OCI-LY7 (cell line): ENCODE measurements at regions not wholly inside any gene's neighbourhood (a gene's known extent, or its start where the extent isn't known, plus 50 kb on each side); places are given as distances from the start of the nearest gene placed in this dataset.
"Not testable (repeated sequence)": the region's sequence is repeated elsewhere in the genome, so short reads cannot be mapped to it uniquely, and the experiment has no call there.

ENCODE experiments used
- BruUV-seq: library from RNA; stranded (reverse); fragments of 400-500 nt; replicated peaks from 2 replicates; lab custom pipeline; 2021; lab: Mats Ljungman, UMichigan
- CTCF ChIA-PET: fragments of 300-600 bp; sonication (Branson Sonifier 250); formaldehyde crosslinking; loops from one replicate; lab custom pipeline; 2022; ENCODE audit warnings: antibody characterized with exemption; ENCODE audit not compliant: unreplicated experiment; lab: Charles Lee
- POLR2A ChIA-PET: fragments of 300-600 bp; sonication (Branson Sonifier 250); formaldehyde crosslinking; loops from one replicate; lab custom pipeline; 2022; ENCODE audit warnings: antibody characterized with exemption; lab: Charles Lee
- DNase-seq: peaks from one replicate; pipeline ENCODE4 v3.0.0-alpha.2; 2015; ENCODE audit warnings: low spot score
- H2AFZ ChIP-seq: fragments of 200-600 bp; sonication (generic), shearing (Covaris generic); 2 replicates; pipeline ENCODE4 v1.6.1; 2014; ENCODE audit warnings: mild to moderate bottlenecking, antibody characterized with exemption, low read length, moderate library complexity
- H3K27ac ChIP-seq: fragments of 200-600 bp; sonication (generic); 2 replicates; pipeline ENCODE4 v1.5.1; 2014; ENCODE audit warnings: mixed run types, low read depth, mild to moderate bottlenecking, moderate library complexity, low read length, inconsistent platforms; ENCODE audit not compliant: poor library complexity, severe bottlenecking
- H3K36me3 ChIP-seq: fragments of 200-600 bp; sonication (generic); 2 replicates; pipeline ENCODE4 v1.6.1; 2014; ENCODE audit warnings: mild to moderate bottlenecking, antibody characterized with exemption, low read length, moderate library complexity, mixed read lengths; ENCODE audit not compliant: insufficient read depth
- H3K4me1 ChIP-seq: fragments of 200-600 bp; sonication (generic); 2 replicates; pipeline ENCODE4 v1.5.1; 2014; ENCODE audit warnings: mild to moderate bottlenecking, low read length; ENCODE audit not compliant: insufficient read depth, poor library complexity, severe bottlenecking
- H3K4me2 ChIP-seq: fragments of 200-600 bp; sonication (generic); 2 replicates; pipeline ENCODE4 v1.6.1; 2014; ENCODE audit warnings: mild to moderate bottlenecking, low read length
- H3K4me3 ChIP-seq: fragments of 200-600 bp; sonication (generic); 2 replicates; pipeline ENCODE4 v1.5.1; 2014; ENCODE audit warnings: mild to moderate bottlenecking, low read depth, low read length; ENCODE audit not compliant: poor library complexity, severe bottlenecking
- H3K79me2 ChIP-seq: fragments of 200-600 bp; sonication (generic); 2 replicates; pipeline ENCODE4 v1.6.1; 2016; ENCODE audit warnings: low read depth, mild to moderate bottlenecking, low read length, moderate library complexity, mixed read lengths; ENCODE audit not compliant: insufficient read depth
- H3K9me2 ChIP-seq: fragments of 200-600 bp; sonication (generic); 2 replicates; pipeline ENCODE4 v1.6.1; 2016; ENCODE audit warnings: mild to moderate bottlenecking, low read length, mixed read lengths; ENCODE audit not compliant: insufficient read depth
- H3K9me3 ChIP-seq: fragments of 200-600 bp; sonication (generic); 2 replicates; pipeline ENCODE4 v1.6.1; 2014; ENCODE audit warnings: mild to moderate bottlenecking, mixed run types, low read length, mixed read lengths
- H4K20me1 ChIP-seq: fragments of 200-600 bp; sonication (generic); 2 replicates; pipeline ENCODE4 v1.6.1; 2014; ENCODE audit warnings: mild to moderate bottlenecking, antibody characterized with exemption, low read length, moderate library complexity, mixed read lengths; ENCODE audit not compliant: insufficient read depth
- CTCF ChIP-seq: fragments of 200-600 bp; sonication (generic); conservative IDR thresholded peaks from 2 replicates; pipeline ENCODE4 v1.5.1; 2014; ENCODE audit warnings: mild to moderate bottlenecking, antibody characterized with exemption, low read length, moderate library complexity, mixed read lengths
- EZH2phosphoT487 ChIP-seq: fragments of 200-600 bp; sonication (generic); IDR thresholded peaks from 2 replicates; pipeline ENCODE4 v1.6.1; 2018; ENCODE audit warnings: low read depth, borderline replicate concordance, mild to moderate bottlenecking, mixed run types, antibody characterized with exemption, low read length, moderate library complexity, mixed read lengths
- intact Hi-C: fragments of 100-400 bp; cut with micrococcal nuclease; formaldehyde crosslinking; loops from one replicate; pipeline ENCODE4 v1.10.0; 2022; ENCODE audit not compliant: unreplicated experiment

- ChIA-PET POLR2A (no interaction called here), CTCF (no interaction called here)
- no peaks in the 10 kb centered on the region for H3K9me3 ChIP-seq
- no peaks in the 10 kb centered on the region for H3K4me1 ChIP-seq
- H3K4me3 ChIP-seq: no peak overlapping the region
- no peak overlapping the region for H3K27ac ChIP-seq
- TF ChIP-seq CTCF (no peak), EZH2phosphoT487 (no peak)
- H3K4me2 ChIP-seq: no peak overlapping the region
- no peaks in the 10 kb centered on the region for H3K9me2 ChIP-seq
- H3K36me3 ChIP-seq: no peaks in the 10 kb centered on the region
- H2AFZ ChIP-seq: no peak overlapping the region
- H4K20me1 ChIP-seq: no peaks in the 10 kb centered on the region
- intact Hi-C loops: no loop called here
- BruUV-seq: no TSS peak
- H3K79me2 ChIP-seq: no peaks in the 10 kb centered on the region
- no peak for DNase-seq
Measured at GRCh38 chr14:44392984-44393383, 114.1 kb downstream of the FSCB start.

- Histone ChIP-seq H3K27ac (no peak overlapping the region), H3K9me2 (no peaks in the 10 kb centered on the region), H3K9me3 (no peaks in the 10 kb centered on the region), H3K36me3 (no peaks in the 10 kb centered on the region), H3K4me2 (no peak overlapping the region), H4K20me1 (no peaks in the 10 kb centered on the region), H3K79me2 (no peaks in the 10 kb centered on the region), H3K4me1 (no peaks in the 10 kb centered on the region), H3K4me3 (no peak overlapping the region), H2AFZ (no peak overlapping the region)
- intact Hi-C loops: no loop called here
- CTCF ChIA-PET: no interaction called here
- no peak for DNase-seq
- TF ChIP-seq EZH2phosphoT487 (no peak), CTCF (no peak)
- no TSS peak for BruUV-seq
- POLR2A ChIA-PET: no interaction called here
Measured at GRCh38 chr14:44388306-44388705, 118.8 kb downstream of the FSCB start.

GRCh38 chr14:44385906-44386305 is 121.2 kb downstream of the FSCB start:
- Histone ChIP-seq H3K4me2 (no peak overlapping the region), H3K9me3 (no peaks in the 10 kb centered on the region), H3K4me3 (no peak overlapping the region), H3K27ac (no peak overlapping the region), H2AFZ (no peak overlapping the region), H3K79me2 (no peaks in the 10 kb centered on the region), H4K20me1 (no peaks in the 10 kb centered on the region), H3K36me3 (no peaks in the 10 kb centered on the region), H3K4me1 (no peaks in the 10 kb centered on the region), H3K9me2 (no peaks in the 10 kb centered on the region)
- TF ChIP-seq EZH2phosphoT487: no peak
- TF ChIP-seq CTCF: no peak
- intact Hi-C loops: no loop called here
- DNase-seq: no peak
- no TSS peak for BruUV-seq
- ChIA-PET CTCF (no interaction called here), POLR2A (interaction anchor here (0.6 to 0.7 kb wide), 2 partner anchors 11 to 347 kb away, joined by 3 to 4 read pairs; no protein-coding TSS in a partner anchor)

GRCh38 chr14:44385296-44385695 is 121.8 kb downstream of the FSCB start:
- H3K9me3 ChIP-seq, H3K9me2 ChIP-seq, H3K36me3 ChIP-seq, H3K4me2 ChIP-seq, BruUV-seq, CTCF ChIA-PET, H2AFZ ChIP-seq, H3K79me2 ChIP-seq, H3K4me3 ChIP-seq, intact Hi-C loops, H4K20me1 ChIP-seq, H3K27ac ChIP-seq, H3K4me1 ChIP-seq, DNase-seq: not testable (repeated sequence)
- POLR2A ChIA-PET: interaction anchor here (0.7 kb wide), 1 partner anchor 348 kb away, joined by 3 read pairs; no protein-coding TSS in a partner anchor
